ENCODE measurements at regions not wholly inside any gene's neighbourhood (a gene's known extent, or its start where the extent isn't known, plus 50 kb on each side); places are given as distances from the start of the nearest gene placed in this dataset.

GRCh38 chr10:33396938-33397337 is 62.5 kb upstream of the NRP1 start:
- TF ChIP-seq, protein P1, sequence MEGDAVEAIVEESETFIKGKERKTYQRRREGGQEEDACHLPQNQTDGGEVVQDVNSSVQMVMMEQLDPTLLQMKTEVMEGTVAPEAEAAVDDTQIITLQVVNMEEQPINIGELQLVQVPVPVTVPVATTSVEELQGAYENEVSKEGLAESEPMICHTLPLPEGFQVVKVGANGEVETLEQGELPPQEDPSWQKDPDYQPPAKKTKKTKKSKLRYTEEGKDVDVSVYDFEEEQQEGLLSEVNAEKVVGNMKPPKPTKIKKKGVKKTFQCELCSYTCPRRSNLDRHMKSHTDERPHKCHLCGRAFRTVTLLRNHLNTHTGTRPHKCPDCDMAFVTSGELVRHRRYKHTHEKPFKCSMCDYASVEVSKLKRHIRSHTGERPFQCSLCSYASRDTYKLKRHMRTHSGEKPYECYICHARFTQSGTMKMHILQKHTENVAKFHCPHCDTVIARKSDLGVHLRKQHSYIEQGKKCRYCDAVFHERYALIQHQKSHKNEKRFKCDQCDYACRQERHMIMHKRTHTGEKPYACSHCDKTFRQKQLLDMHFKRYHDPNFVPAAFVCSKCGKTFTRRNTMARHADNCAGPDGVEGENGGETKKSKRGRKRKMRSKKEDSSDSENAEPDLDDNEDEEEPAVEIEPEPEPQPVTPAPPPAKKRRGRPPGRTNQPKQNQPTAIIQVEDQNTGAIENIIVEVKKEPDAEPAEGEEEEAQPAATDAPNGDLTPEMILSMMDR (IDR thresholded peaks at IDR 0.05; ENCODE audit: insufficient read depth, low read length, severe bottlenecking): no peak
- H3K36me3 ChIP-seq (ENCODE audit: control insufficient read depth, insufficient read depth, low read length): no peaks in the 10 kb centered on the region
- DNase-seq (ENCODE audit: low read depth): no peak
- H3K4me3 ChIP-seq (ENCODE audit: low read depth, low read length): no peak overlapping the region
- FAIRE-seq: no peak
- no peaks in the 10 kb centered on the region for H3K27me3 ChIP-seq (ENCODE audit: control insufficient read depth, insufficient read depth, low read length)

DNA sequence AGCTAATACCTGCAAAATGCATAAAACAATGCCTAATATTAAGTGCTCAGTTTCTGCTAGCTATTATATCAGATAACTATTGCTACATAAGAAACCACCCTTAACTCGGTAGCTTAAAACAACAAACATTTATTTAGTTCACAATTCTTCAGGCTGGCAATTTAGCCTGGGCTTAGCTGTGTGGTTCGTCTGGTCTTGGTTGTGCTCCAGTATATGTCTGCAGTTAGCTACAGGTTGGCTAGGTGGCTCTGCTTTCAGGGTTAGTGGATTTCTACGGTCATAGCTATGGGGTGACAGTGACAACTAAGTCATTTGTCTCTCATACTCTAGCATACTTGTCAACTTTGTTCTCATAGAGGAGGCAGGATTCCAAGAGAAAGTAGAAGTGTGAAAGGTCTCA is 61.8 kb upstream of the NRP1 start:
- DNase-seq (ENCODE audit: low read depth): no peak
- no peak for FAIRE-seq
- TF ChIP-seq, protein P1 (IDR thresholded peaks at IDR 0.05; ENCODE audit: insufficient read depth, low read length, severe bottlenecking): no peak
- H3K36me3 ChIP-seq (ENCODE audit: control insufficient read depth, insufficient read depth, low read length): no peaks in the 10 kb centered on the region
- H3K27me3 ChIP-seq (ENCODE audit: control insufficient read depth, insufficient read depth, low read length): no peaks in the 10 kb centered on the region
- H3K4me3 ChIP-seq (ENCODE audit: low read depth, low read length): no peak overlapping the region

DNA sequence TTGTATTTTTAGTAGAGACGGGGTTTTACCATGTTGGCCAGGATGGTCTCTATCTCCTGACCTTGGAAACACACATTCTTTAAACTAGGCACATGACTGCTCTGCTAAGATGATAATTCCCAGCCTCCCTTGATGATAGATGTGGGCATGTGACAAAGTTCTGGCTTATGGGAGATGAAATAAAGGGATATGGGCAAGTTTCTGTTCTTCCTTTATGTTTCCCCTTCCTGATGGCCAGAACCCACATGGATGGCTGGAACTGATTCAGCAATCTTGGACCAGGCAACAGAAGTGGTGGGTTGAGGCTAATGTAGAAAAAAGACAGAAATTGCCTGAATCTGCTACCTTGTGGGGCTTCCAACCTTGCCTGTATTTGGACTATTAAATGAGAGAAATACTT is 60.7 kb upstream of the NRP1 start:
- DNase-seq (ENCODE audit: low read depth): no peak
- Histone ChIP-seq H3K36me3 (ENCODE audit: control insufficient read depth, insufficient read depth, low read length) (no peaks in the 10 kb centered on the region), H3K4me3 (ENCODE audit: low read depth, low read length) (no peak overlapping the region), H3K27me3 (ENCODE audit: control insufficient read depth, insufficient read depth, low read length) (no peaks in the 10 kb centered on the region)
- TF ChIP-seq, protein P1 (IDR thresholded peaks at IDR 0.05; ENCODE audit: insufficient read depth, low read length, severe bottlenecking): no peak
- FAIRE-seq: no peak

DNA sequence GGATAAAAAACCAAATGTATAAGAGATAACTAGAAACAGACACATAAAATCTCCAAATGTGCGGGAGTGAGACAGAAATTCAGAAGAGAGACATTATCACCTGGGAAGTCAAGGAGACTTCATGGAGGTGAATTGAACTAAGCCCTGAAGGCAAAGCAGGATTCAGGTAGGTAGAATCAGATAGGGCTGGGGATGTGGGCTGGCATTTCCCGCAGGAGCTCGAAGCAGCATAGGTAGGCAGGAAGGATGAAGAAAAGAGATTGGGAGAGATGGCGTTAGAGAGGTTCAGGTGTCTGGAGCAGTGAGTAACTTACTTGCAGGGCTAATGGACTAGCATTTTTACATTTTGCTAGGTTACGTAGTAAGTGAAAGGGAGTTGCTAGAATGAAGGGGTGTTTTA is 58.2 kb upstream of the NRP1 start:
- no peaks in the 10 kb centered on the region for H3K27me3 ChIP-seq (ENCODE audit: control insufficient read depth, insufficient read depth, low read length)
- no peaks in the 10 kb centered on the region for H3K36me3 ChIP-seq (ENCODE audit: control insufficient read depth, insufficient read depth, low read length)
- FAIRE-seq (no peak), DNase-seq (ENCODE audit: low read depth) (no peak)
- no peak overlapping the region for H3K4me3 ChIP-seq (ENCODE audit: low read depth, low read length)
- TF ChIP-seq, protein P1 (IDR thresholded peaks at IDR 0.05; ENCODE audit: insufficient read depth, low read length, severe bottlenecking): no peak

DNA sequence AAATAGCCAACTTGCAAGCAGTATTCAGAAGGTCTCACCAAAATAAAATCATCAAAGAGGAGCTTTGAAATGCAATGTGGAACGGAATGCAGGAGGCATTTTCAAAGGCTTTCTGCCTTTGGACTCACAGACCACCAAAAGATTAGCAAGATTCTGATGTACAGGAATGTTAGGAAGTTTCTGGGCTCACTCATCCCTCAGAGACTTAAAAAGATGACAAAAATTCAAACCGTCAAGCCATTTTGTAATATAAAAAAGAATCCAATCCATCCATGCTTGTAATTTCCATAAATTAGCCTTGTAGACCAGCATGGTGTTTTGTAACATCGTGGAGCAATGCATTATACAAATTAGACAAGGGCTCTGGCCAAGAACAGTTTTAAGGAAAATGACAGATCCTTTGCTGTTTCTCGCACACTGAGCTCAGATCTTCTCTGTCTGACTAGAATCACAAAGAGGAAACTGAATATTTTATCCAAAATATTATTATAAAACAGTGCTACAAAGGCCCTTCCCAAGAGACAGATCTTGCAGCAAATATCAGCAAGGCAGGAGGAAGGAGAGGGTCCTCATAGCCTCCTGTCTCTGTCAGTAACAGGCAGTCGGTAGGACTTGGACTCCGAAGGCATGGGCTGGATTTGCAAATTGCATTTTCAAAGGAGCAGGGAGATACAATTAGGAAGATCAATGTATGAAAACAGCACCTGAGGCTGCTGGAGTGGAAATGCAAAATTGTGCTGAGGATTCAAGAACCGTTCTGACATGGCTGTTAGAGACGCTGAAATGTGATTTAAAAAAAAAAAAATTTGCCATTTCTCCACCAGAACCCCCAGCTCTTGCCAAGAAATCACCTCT is 57.4 kb upstream of the NRP1 start:
- TF ChIP-seq, protein P1 (IDR thresholded peaks at IDR 0.05; ENCODE audit: insufficient read depth, low read length, severe bottlenecking): no peak
- no peaks in the 10 kb centered on the region for H3K36me3 ChIP-seq (ENCODE audit: control insufficient read depth, insufficient read depth, low read length)
- FAIRE-seq (no peak), DNase-seq (ENCODE audit: low read depth) (no peak)
- H3K27me3 ChIP-seq (ENCODE audit: control insufficient read depth, insufficient read depth, low read length): no peaks in the 10 kb centered on the region
- H3K4me3 ChIP-seq (ENCODE audit: low read depth, low read length): no peak overlapping the region

- DNase-seq (ENCODE audit: low read depth): peak; percentile 33
- Histone ChIP-seq H3K4me3 (ENCODE audit: low read depth, low read length) (no peak overlapping the region), H3K36me3 (ENCODE audit: control insufficient read depth, insufficient read depth, low read length) (no peaks in the 10 kb centered on the region), H3K27me3 (ENCODE audit: control insufficient read depth, insufficient read depth, low read length) (no peaks in the 10 kb centered on the region)
- TF ChIP-seq, protein P1 (IDR thresholded peaks at IDR 0.05; ENCODE audit: insufficient read depth, low read length, severe bottlenecking): no peak
- FAIRE-seq: no peak
Measured at GRCh38 chr10:33390046-33390445, 55.6 kb upstream of the NRP1 start.
